SK-N-SH (cell line): ENCODE measurements at regions not wholly inside any gene's neighbourhood (a gene's known extent, or its start where the extent isn't known, plus 50 kb on each side); places are given as distances from the start of the nearest gene placed in this dataset.

Experiments used
- EP300 ChIP-seq, 2 experiments: IDR thresholded peaks; 2 replicates each; pipeline versions ENCODE4 v1.4.0 to v1.6.1; 2012; ENCODE audit warnings: borderline replicate concordance in 1 of 2, low read depth in 1 of 2, low read length in 1 of 2
- GABPA ChIP-seq: IDR thresholded peaks from 2 replicates; pipeline ENCODE4 v1.4.0; 2012; ENCODE audit warnings: low read depth, mild to moderate bottlenecking
- NRF1 ChIP-seq: IDR thresholded peaks from 2 replicates; pipeline ENCODE4 v1.6.1; 2012; ENCODE audit warnings: low read depth, mild to moderate bottlenecking, low read length
- REST ChIP-seq: IDR thresholded peaks from 2 replicates; pipeline ENCODE4 v1.6.1; 2012; ENCODE audit warnings: mild to moderate bottlenecking, low read depth, low read length, moderate library complexity
- TAF1 ChIP-seq: IDR thresholded peaks from 2 replicates; pipeline ENCODE4 v1.6.1; 2012; ENCODE audit warnings: low read depth, mild to moderate bottlenecking, low read length, moderate library complexity, borderline replicate concordance
- YY1 ChIP-seq: IDR thresholded peaks from 2 replicates; pipeline ENCODE4 v1.4.0; 2012; ENCODE audit warnings: low read depth, mild to moderate bottlenecking
- TF ChIP-seq, protein P1 (sequence below): fragments of 200-600 bp; sonication (generic); IDR thresholded peaks from 2 replicates; pipeline ENCODE4 v1.6.1; 2017; ENCODE audit warnings: antibody characterized with exemption, mild to moderate bottlenecking, moderate library complexity
- TF ChIP-seq, protein P2 (sequence below): IDR thresholded peaks from 2 replicates; pipeline ENCODE4 v1.4.0; 2012; ENCODE audit warnings: low read depth, borderline replicate concordance

- TF ChIP-seq, protein P1, sequence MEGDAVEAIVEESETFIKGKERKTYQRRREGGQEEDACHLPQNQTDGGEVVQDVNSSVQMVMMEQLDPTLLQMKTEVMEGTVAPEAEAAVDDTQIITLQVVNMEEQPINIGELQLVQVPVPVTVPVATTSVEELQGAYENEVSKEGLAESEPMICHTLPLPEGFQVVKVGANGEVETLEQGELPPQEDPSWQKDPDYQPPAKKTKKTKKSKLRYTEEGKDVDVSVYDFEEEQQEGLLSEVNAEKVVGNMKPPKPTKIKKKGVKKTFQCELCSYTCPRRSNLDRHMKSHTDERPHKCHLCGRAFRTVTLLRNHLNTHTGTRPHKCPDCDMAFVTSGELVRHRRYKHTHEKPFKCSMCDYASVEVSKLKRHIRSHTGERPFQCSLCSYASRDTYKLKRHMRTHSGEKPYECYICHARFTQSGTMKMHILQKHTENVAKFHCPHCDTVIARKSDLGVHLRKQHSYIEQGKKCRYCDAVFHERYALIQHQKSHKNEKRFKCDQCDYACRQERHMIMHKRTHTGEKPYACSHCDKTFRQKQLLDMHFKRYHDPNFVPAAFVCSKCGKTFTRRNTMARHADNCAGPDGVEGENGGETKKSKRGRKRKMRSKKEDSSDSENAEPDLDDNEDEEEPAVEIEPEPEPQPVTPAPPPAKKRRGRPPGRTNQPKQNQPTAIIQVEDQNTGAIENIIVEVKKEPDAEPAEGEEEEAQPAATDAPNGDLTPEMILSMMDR, result no peak
- TF ChIP-seq TAF1 (no peak), REST (no peak), YY1 (no peak), NRF1 (no peak), EP300 (IDR thresholded peaks at IDR 0.05; ENCODE audit: borderline replicate concordance in 1 of 2, low read depth in 1 of 2, low read length in 1 of 2) (no peak), GABPA (no peak)
- TF ChIP-seq, protein P2, sequence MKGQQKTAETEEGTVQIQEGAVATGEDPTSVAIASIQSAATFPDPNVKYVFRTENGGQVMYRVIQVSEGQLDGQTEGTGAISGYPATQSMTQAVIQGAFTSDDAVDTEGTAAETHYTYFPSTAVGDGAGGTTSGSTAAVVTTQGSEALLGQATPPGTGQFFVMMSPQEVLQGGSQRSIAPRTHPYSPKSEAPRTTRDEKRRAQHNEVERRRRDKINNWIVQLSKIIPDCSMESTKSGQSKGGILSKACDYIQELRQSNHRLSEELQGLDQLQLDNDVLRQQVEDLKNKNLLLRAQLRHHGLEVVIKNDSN, result no peak
Measured at GRCh38 chr7:156585926-156586325, 54.6 kb upstream of the RNF32 start.
